CD4-positive, alpha-beta T cell (primary cell): ENCODE measurements at regions not wholly inside any gene's neighbourhood (a gene's known extent, or its start where the extent isn't known, plus 50 kb on each side); places are given as distances from the start of the nearest gene placed in this dataset.

Experiments used
- ATAC-seq: fragments of 200-7000 bp; cut with Tn5 transposase; one replicate; pipeline ENCODE4 v1.10.0; 2022; ENCODE audit warnings: mild to moderate bottlenecking; ENCODE audit not compliant: poor library complexity
- CTCF ChIA-PET: fragments of 350-600 bp; sonication (Branson Sonifier 250); formaldehyde crosslinking; loops from one replicate; lab custom pipeline; 2021; ENCODE audit warnings: antibody characterized with exemption, inconsistent platforms; lab: Charles Lee
- POLR2A ChIA-PET: fragments of 350-600 bp; sonication (Branson Sonifier 250); formaldehyde crosslinking; loops from one replicate; lab custom pipeline; 2021; ENCODE audit warnings: antibody characterized with exemption, inconsistent platforms; lab: Charles Lee
- DNase-seq, 14 experiments: peaks; one replicate each; pipeline ENCODE4 v3.0.0-alpha.2; 2013 to 2020; ENCODE audit warnings: mixed read lengths in 2 of 14
- H3K27ac ChIP-seq, 2 donors: one replicate each; pipeline versions ENCODE4 v1.5.1 to v1.7.0; 2013; ENCODE audit warnings: low read length in 2 of 2, low read depth in 1 of 2, mild to moderate bottlenecking in 1 of 2
- H3K27me3 ChIP-seq, 2 experiments: 1 replicate in 1 of 2; 2 replicates in 1 of 2; pipeline versions ENCODE4 v1.6.1 to v1.7.0; 2013; ENCODE audit warnings: low read length in 2 of 2, control low read depth in 1 of 2, mild to moderate bottlenecking in 1 of 2, moderate library complexity in 1 of 2; ENCODE audit not compliant: insufficient read depth in 2 of 2, control insufficient read depth in 1 of 2
- H3K36me3 ChIP-seq: one replicate; pipeline ENCODE4 v1.6.1; 2013; ENCODE audit warnings: low read length, control low read depth; ENCODE audit not compliant: insufficient read depth
- H3K4me1 ChIP-seq: one replicate; pipeline ENCODE4 v1.6.1; 2013; ENCODE audit warnings: low read length, control low read depth; ENCODE audit not compliant: insufficient read depth
- H3K4me3 ChIP-seq: one replicate; pipeline ENCODE4 v1.5.1; 2013; ENCODE audit warnings: mild to moderate bottlenecking, low read length, moderate library complexity
- H3K9me3 ChIP-seq, 2 experiments: 1 replicate in 1 of 2; 2 replicates in 1 of 2; pipeline versions ENCODE4 v1.6.1 to v1.7.0; 2013; ENCODE audit warnings: low read length in 2 of 2, mild to moderate bottlenecking in 2 of 2, control low read depth in 1 of 2, moderate library complexity in 1 of 2; ENCODE audit not compliant: control insufficient read depth in 1 of 2, insufficient read depth in 1 of 2
- H3K27ac Mint-ChIP-seq: one replicate; pipeline ENCODE4 v1.8.0; 2020; ENCODE audit warnings: mixed read lengths
- H3K27me3 Mint-ChIP-seq: one replicate; pipeline ENCODE4 v1.8.0; 2021; ENCODE audit warnings: mixed read lengths
- H3K36me3 Mint-ChIP-seq: one replicate; pipeline ENCODE4 v1.8.0; 2021; ENCODE audit warnings: low read depth, mixed read lengths
- H3K4me1 Mint-ChIP-seq: one replicate; pipeline ENCODE4 v1.8.0; 2021; ENCODE audit warnings: low read depth, mixed read lengths
- H3K4me3 Mint-ChIP-seq: one replicate; pipeline ENCODE4 v1.8.0; 2020; ENCODE audit warnings: mild to moderate bottlenecking, mixed read lengths
- H3K9me3 Mint-ChIP-seq: one replicate; pipeline ENCODE4 v1.8.0; 2020; ENCODE audit warnings: mixed read lengths
- CTCF ChIP-seq: fragments of 200-600 bp; IDR thresholded peaks from one replicate; pipeline ENCODE4 v1.8.0; 2022; ENCODE audit warnings: antibody characterized with exemption, mild to moderate bottlenecking
- intact Hi-C, 2 experiments: fragments of 100-400 bp; cut with DNase I in 1 of 2; cut with micrococcal nuclease in 1 of 2; formaldehyde crosslinking; loops; one replicate each; pipeline versions ENCODE4 v1.15.1 to v1.9.0; 2023 to 2025; cut with DNase I, micrococcal nuclease

- H3K9me3 ChIP-seq: no peaks in the 10 kb centered on the region
- H3K27ac ChIP-seq: no peak overlapping the region
- H3K4me1 Mint-ChIP-seq: no peaks in the 10 kb centered on the region
- TF ChIP-seq CTCF: no peak
- ChIA-PET POLR2A (no interaction called here), CTCF (no interaction called here)
- no peaks in the 10 kb centered on the region for H3K27me3 ChIP-seq
- H3K36me3 Mint-ChIP-seq: no peaks in the 10 kb centered on the region
- no peaks in the 10 kb centered on the region for H3K9me3 Mint-ChIP-seq
- no peak overlapping the region for H3K4me3 Mint-ChIP-seq
- no peaks in the 10 kb centered on the region for H3K4me1 ChIP-seq
- no peak for ATAC-seq
- H3K36me3 ChIP-seq: no peaks in the 10 kb centered on the region
- H3K4me3 ChIP-seq: no peak overlapping the region
- H3K27me3 Mint-ChIP-seq: no peaks in the 10 kb centered on the region
- H3K27ac Mint-ChIP-seq: no peak overlapping the region
- no peak for DNase-seq
- intact Hi-C loops: no loop called here
These were observed 483.2 kb upstream of the C9orf72 start for GRCh38 chr9:28056466-28056865.

- no peak overlapping the region for H3K4me3 Mint-ChIP-seq
- Histone ChIP-seq H3K4me3 (no peak overlapping the region), H3K4me1 (no peaks in the 10 kb centered on the region), H3K36me3 (no peaks in the 10 kb centered on the region), H3K27ac (no peak overlapping the region), H3K9me3 (no peaks in the 10 kb centered on the region), H3K27me3 (no peaks in the 10 kb centered on the region)
- TF ChIP-seq CTCF: no peak
- no peaks in the 10 kb centered on the region for H3K27me3 Mint-ChIP-seq
- no peak for ATAC-seq
- no peaks in the 10 kb centered on the region for H3K36me3 Mint-ChIP-seq
- no peaks in the 10 kb centered on the region for H3K4me1 Mint-ChIP-seq
- intact Hi-C loops: no loop called here
- ChIA-PET CTCF (no interaction called here), POLR2A (no interaction called here)
- H3K27ac Mint-ChIP-seq: no peak overlapping the region
- no peaks in the 10 kb centered on the region for H3K9me3 Mint-ChIP-seq
- DNase-seq: no peak
These were observed 485.9 kb upstream of the C9orf72 start for GRCh38 chr9:28059192-28059591.

- H3K36me3 ChIP-seq: no peaks in the 10 kb centered on the region
- H3K4me3 ChIP-seq: no peak overlapping the region
- Mint-ChIP-seq H3K27ac (no peak overlapping the region), H3K27me3 (no peaks in the 10 kb centered on the region), H3K36me3 (no peaks in the 10 kb centered on the region), H3K4me3 (no peak overlapping the region), H3K9me3 (no peaks in the 10 kb centered on the region), H3K4me1 (no peaks in the 10 kb centered on the region)
- no peak for ATAC-seq
- ChIA-PET POLR2A (no interaction called here), CTCF (interaction anchor here (0.7 kb wide), 1 partner anchor 91 kb away, joined by 3 read pairs; no protein-coding TSS in a partner anchor)
- H3K4me1 ChIP-seq: no peaks in the 10 kb centered on the region
- no peak for DNase-seq
- no peaks in the 10 kb centered on the region for H3K27me3 ChIP-seq
- TF ChIP-seq CTCF: no peak
- no peak overlapping the region for H3K27ac ChIP-seq
- H3K9me3 ChIP-seq: no peaks in the 10 kb centered on the region
- intact Hi-C loops: no loop called here
These were observed 491.0 kb upstream of the C9orf72 start for GRCh38 chr9:28064241-28064815.
